Right lobe of liver (tissue), 4 donors: ENCODE measurements at regions not wholly inside any gene's neighbourhood (a gene's known extent, or its start where the extent isn't known, plus 50 kb on each side); places are given as distances from the start of the nearest gene placed in this dataset.

Source experiments
- CTCF ChIP-seq, 4 donors: fragments of 200-600 bp in 3 of 4; fragments of 450-650 bp in 1 of 4; IDR thresholded peaks; one replicate each; pipeline versions ENCODE4 v1.5.1 to v1.8.0; 2016 to 2022; ENCODE audit warnings: antibody characterized with exemption in 4 of 4, mild to moderate bottlenecking in 2 of 4
- POLR2A ChIP-seq: fragments of 450-650 bp; IDR thresholded peaks from one replicate; pipeline ENCODE4 v1.6.1; 2017; ENCODE audit warnings: antibody characterized with exemption, mild to moderate bottlenecking
- donor health status: DM: no; HTN: no; CAD: no.
- donor health status: DM: no; HTN: no; CAD: no.
- donor health status: DM: no; HTN: yes; CAD: no.

- TF ChIP-seq POLR2A, result no peak
- no peak for TF ChIP-seq CTCF (IDR thresholded peaks at IDR 0.05)
Observed at GRCh38 chr9:86816366-86816765, 130.9 kb downstream of the GAS1 start.
